C4-2B (cell line): ENCODE measurements at regions not wholly inside any gene's neighbourhood (a gene's known extent, or its start where the extent isn't known, plus 50 kb on each side); places are given as distances from the start of the nearest gene placed in this dataset.

Experiments used
- ZFX ChIP-seq: fragments of 450-650 bp; IDR thresholded peaks from 2 replicates; pipeline ENCODE4 v1.6.1; 2017
- TF ChIP-seq, protein P1 (sequence below): fragments of 450-650 bp; conservative IDR thresholded peaks from 2 replicates; pipeline ENCODE4 v1.5.1; 2017; ENCODE audit warnings: mild to moderate bottlenecking

DNA sequence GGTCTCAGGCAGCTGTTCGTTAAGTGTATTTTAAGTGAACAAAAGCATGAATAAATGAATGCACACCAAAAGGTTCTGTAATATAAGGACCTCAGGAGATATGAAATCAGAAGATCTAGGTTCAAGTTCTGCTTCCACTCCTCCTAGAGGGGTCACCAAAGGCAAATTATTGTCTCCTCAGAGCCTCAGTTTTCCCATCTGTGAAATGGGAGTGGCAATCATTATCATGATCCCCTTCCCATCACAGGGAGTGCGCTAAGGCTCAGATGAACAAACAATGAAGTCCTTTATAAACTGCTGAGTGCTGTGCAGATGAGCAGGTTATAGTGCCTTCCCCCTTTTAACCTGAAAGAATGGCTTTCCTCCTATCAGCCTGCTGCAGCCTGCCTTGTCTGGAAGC, 248.3 kb upstream of the C16orf82 start:
- TF ChIP-seq, protein P1, sequence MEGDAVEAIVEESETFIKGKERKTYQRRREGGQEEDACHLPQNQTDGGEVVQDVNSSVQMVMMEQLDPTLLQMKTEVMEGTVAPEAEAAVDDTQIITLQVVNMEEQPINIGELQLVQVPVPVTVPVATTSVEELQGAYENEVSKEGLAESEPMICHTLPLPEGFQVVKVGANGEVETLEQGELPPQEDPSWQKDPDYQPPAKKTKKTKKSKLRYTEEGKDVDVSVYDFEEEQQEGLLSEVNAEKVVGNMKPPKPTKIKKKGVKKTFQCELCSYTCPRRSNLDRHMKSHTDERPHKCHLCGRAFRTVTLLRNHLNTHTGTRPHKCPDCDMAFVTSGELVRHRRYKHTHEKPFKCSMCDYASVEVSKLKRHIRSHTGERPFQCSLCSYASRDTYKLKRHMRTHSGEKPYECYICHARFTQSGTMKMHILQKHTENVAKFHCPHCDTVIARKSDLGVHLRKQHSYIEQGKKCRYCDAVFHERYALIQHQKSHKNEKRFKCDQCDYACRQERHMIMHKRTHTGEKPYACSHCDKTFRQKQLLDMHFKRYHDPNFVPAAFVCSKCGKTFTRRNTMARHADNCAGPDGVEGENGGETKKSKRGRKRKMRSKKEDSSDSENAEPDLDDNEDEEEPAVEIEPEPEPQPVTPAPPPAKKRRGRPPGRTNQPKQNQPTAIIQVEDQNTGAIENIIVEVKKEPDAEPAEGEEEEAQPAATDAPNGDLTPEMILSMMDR: no peak
- TF ChIP-seq ZFX: no peak
